Inferior parietal cortex (tissue), 1 donor: ENCODE measurements at regions not wholly inside any gene's neighbourhood (a gene's known extent, or its start where the extent isn't known, plus 50 kb on each side); places are given as distances from the start of the nearest gene placed in this dataset.
A peak's percentile ranks its signal among the peaks of the same experiment; 100 is the strongest.

Source experiments
- DNase-seq: peaks from one replicate; pipeline ENCODE4 v3.0.0-alpha.2; 2016; ENCODE audit errors: extremely low spot score

- DNase-seq = no peak
Measured at GRCh38 chr15:98451236-98451635, 197.1 kb upstream of the IGF1R start.

- DNase-seq = no peak
Measured at GRCh38 chr15:98452238-98452637, 196.1 kb upstream of the IGF1R start.

- no peak for DNase-seq
Measured at GRCh38 chr15:98455904-98456303, 192.4 kb upstream of the IGF1R start.

- DNase-seq = no peak
Measured at GRCh38 chr15:98476559-98476958, 171.8 kb upstream of the IGF1R start.

GRCh38 chr15:98480844-98481243, 167.5 kb upstream of the IGF1R start:
- no peak for DNase-seq

GRCh38 chr15:98483575-98484130, 164.7 kb upstream of the IGF1R start:
- DNase-seq = no peak

GRCh38 chr15:98484914-98485313, 163.4 kb upstream of the IGF1R start:
- no peak for DNase-seq

GRCh38 chr15:98485451-98485850, 162.9 kb upstream of the IGF1R start:
- DNase-seq = no peak

GRCh38 chr15:98493966-98494511, 154.3 kb upstream of the IGF1R start:
- DNase-seq = no peak

- DNase-seq = no peak
Measured at GRCh38 chr15:98501192-98501591, 147.1 kb upstream of the IGF1R start.

- no peak for DNase-seq
Measured at GRCh38 chr15:98501632-98502031, 146.7 kb upstream of the IGF1R start.

GRCh38 chr15:98503970-98504369, 144.4 kb upstream of the IGF1R start:
- DNase-seq = no peak

- no peak for DNase-seq
Measured at GRCh38 chr15:98504998-98505397, 143.3 kb upstream of the IGF1R start.

- DNase-seq = no peak
Measured at GRCh38 chr15:98505611-98506031, 142.7 kb upstream of the IGF1R start.

- no peak for DNase-seq
Measured at GRCh38 chr15:98506172-98506571, 142.2 kb upstream of the IGF1R start.

- no peak for DNase-seq
Measured at GRCh38 chr15:98506711-98507110, 141.6 kb upstream of the IGF1R start.

GRCh38 chr15:98513428-98513986, 134.8 kb upstream of the IGF1R start:
- DNase-seq = no peak

GRCh38 chr15:98514034-98514622, 134.2 kb upstream of the IGF1R start:
- no peak for DNase-seq

GRCh38 chr15:98518823-98519561, 129.3 kb upstream of the IGF1R start:
- DNase-seq = peak; percentile 90

- DNase-seq = no peak
Measured at GRCh38 chr15:98519767-98520550, 128.4 kb upstream of the IGF1R start.

- DNase-seq = no peak
Measured at GRCh38 chr15:98522127-98522526, 126.2 kb upstream of the IGF1R start.
